Endothelial cell of umbilical vein (primary cell): ENCODE measurements at regions not wholly inside any gene's neighbourhood (a gene's known extent, or its start where the extent isn't known, plus 50 kb on each side); places are given as distances from the start of the nearest gene placed in this dataset.

Experiments used
- BruUV-seq: library from RNA; stranded (reverse); fragments of 400-500 nt; replicated peaks from 2 replicates; lab custom pipeline; 2021; lab: Mats Ljungman, UMichigan
- CTCF ChIA-PET: fragments of 300-600, 350-600 bp; sonication (Branson Sonifier 250); formaldehyde crosslinking; loops from one replicate; lab custom pipeline; 2021; ENCODE audit warnings: antibody characterized with exemption, inconsistent platforms; lab: Charles Lee
- POLR2A ChIA-PET: fragments of 300-600, 350-600 bp; sonication (Branson Sonifier 250); formaldehyde crosslinking; loops from one replicate; lab custom pipeline; 2021; ENCODE audit warnings: antibody characterized with exemption, inconsistent platforms; lab: Charles Lee
- DNase-seq: peaks from one replicate; pipeline ENCODE4 v3.0.0-alpha.2; 2011; ENCODE audit warnings: low read depth, low spot score
- FAIRE-seq: peaks from 2 replicates; lab custom pipeline; 2011; peaks lifted over from hg19 to GRCh38; lab: Jason Lieb, UNC
- H2AFZ ChIP-seq: 2 replicates; pipeline ENCODE4 v1.6.0; 2012; ENCODE audit warnings: low read depth, low read length, control low read depth, inconsistent platforms
- H3K27ac ChIP-seq: 2 replicates; pipeline ENCODE4 v1.5.1; 2011; ENCODE audit warnings: low read depth, mild to moderate bottlenecking, control low read depth, low read length, moderate library complexity; ENCODE audit not compliant: insufficient read depth
- H3K27me3 ChIP-seq, 2 experiments: 2 replicates each; pipeline versions ENCODE4 v1.6.0 to v1.6.1; 2011; ENCODE audit warnings: low read length in 2 of 2, mixed read lengths in 1 of 2; ENCODE audit not compliant: control insufficient read depth in 2 of 2, insufficient read depth in 2 of 2
- H3K36me3 ChIP-seq, 2 experiments: 2 replicates in 1 of 2; 3 replicates in 1 of 2; pipeline ENCODE4 v1.5.1; 2011; ENCODE audit warnings: low read length in 2 of 2, mild to moderate bottlenecking in 1 of 2, moderate library complexity in 1 of 2; ENCODE audit not compliant: control insufficient read depth in 2 of 2, insufficient read depth in 2 of 2; ENCODE audit errors: extremely low read depth in 1 of 2
- H3K4me1 ChIP-seq: 3 replicates; pipeline ENCODE4 v1.5.1; 2011; ENCODE audit warnings: mild to moderate bottlenecking, low read length; ENCODE audit not compliant: control insufficient read depth, insufficient read depth; ENCODE audit errors: extremely low read depth
- H3K4me2 ChIP-seq: 2 replicates; pipeline ENCODE4 v1.6.1; 2011; ENCODE audit warnings: low read length, control low read depth, mixed read lengths; ENCODE audit not compliant: insufficient read depth
- H3K4me3 ChIP-seq, 3 experiments: fragments of 200-600 bp in 1 of 3; sonication (generic), shearing (Covaris generic) in 1 of 3; replicated peaks in 1 of 3; 2 replicates each; pipeline ENCODE4 v1.5.1; 2011 to 2016; ENCODE audit warnings: control low read depth in 3 of 3, low read length in 3 of 3, mild to moderate bottlenecking in 2 of 3, inconsistent platforms in 1 of 3, low read depth in 1 of 3, moderate library complexity in 1 of 3; ENCODE audit not compliant: insufficient read depth in 1 of 3
- H3K79me2 ChIP-seq: 2 replicates; pipeline ENCODE4 v1.6.0; 2012; ENCODE audit warnings: low read length, inconsistent platforms; ENCODE audit not compliant: control insufficient read depth, insufficient read depth
- H3K9ac ChIP-seq: replicated peaks from 2 replicates; pipeline ENCODE3; 2011; ENCODE audit warnings: low read length, control low read depth; ENCODE audit not compliant: insufficient read depth; ENCODE audit errors: extremely low read depth
- H3K9me1 ChIP-seq: replicated peaks from 3 replicates; pipeline ENCODE4 v1.6.0; 2011; ENCODE audit warnings: mild to moderate bottlenecking, low read length; ENCODE audit not compliant: control insufficient read depth, insufficient read depth; ENCODE audit errors: extremely low read depth
- H3K9me3 ChIP-seq: replicated peaks from 2 replicates; pipeline ENCODE4 v1.5.1; 2012; ENCODE audit warnings: low read length, inconsistent platforms; ENCODE audit not compliant: control insufficient read depth, insufficient read depth
- H4K20me1 ChIP-seq: replicated peaks from 2 replicates; pipeline ENCODE3; 2011; ENCODE audit warnings: mild to moderate bottlenecking, low read length; ENCODE audit not compliant: control insufficient read depth, insufficient read depth; ENCODE audit errors: extremely low read depth
- EZH2 ChIP-seq: IDR thresholded peaks from 2 replicates; pipeline ENCODE4 v1.6.1; 2012; ENCODE audit warnings: borderline replicate concordance, low read depth, mild to moderate bottlenecking, moderate library complexity, low read length, inconsistent platforms; ENCODE audit not compliant: severe bottlenecking
- FOS ChIP-seq: IDR thresholded peaks from 2 replicates; pipeline ENCODE4 v1.6.1; 2011; ENCODE audit warnings: mild to moderate bottlenecking, low read length, moderate library complexity, borderline replicate concordance; ENCODE audit not compliant: insufficient read depth
- GATA2 ChIP-seq: IDR thresholded peaks from 2 replicates; pipeline ENCODE4 v1.7.0; 2011; ENCODE audit warnings: low read depth, mild to moderate bottlenecking, moderate library complexity, mixed read lengths, low read length; ENCODE audit not compliant: insufficient read length, insufficient read depth
- JUN ChIP-seq: IDR thresholded peaks from 2 replicates; pipeline ENCODE4 v1.6.1; 2011; ENCODE audit warnings: borderline replicate concordance, low read depth; ENCODE audit not compliant: insufficient read length, insufficient read depth
- MYC ChIP-seq: IDR thresholded peaks from one replicate; pipeline ENCODE4 v1.6.1; 2011; ENCODE audit warnings: mild to moderate bottlenecking, low read depth, low read length
- POLR2A ChIP-seq: IDR thresholded peaks from 2 replicates; pipeline ENCODE4 v1.6.1; 2012; ENCODE audit warnings: low read depth, mild to moderate bottlenecking, control low read depth, low read length
- POLR2AphosphoS5 ChIP-seq: IDR thresholded peaks from 2 replicates; pipeline ENCODE4 v1.6.1; 2012; ENCODE audit warnings: low read depth, mild to moderate bottlenecking, control low read depth, low read length, moderate library complexity; ENCODE audit not compliant: insufficient read depth
- dilution Hi-C: fragments of 300-500 bp; cut with MboI; formaldehyde crosslinking; loops from one replicate; pipeline ENCODE4 v1.15.0; 2019; ENCODE audit warnings: low sequenced_read_pairs; ENCODE audit not compliant: extremely low pct_ligation_motif_present
- intact Hi-C: fragments of 100-400 bp; cut with micrococcal nuclease; formaldehyde crosslinking; loops from one replicate; pipeline ENCODE4 v1.10.0; 2022
- TF ChIP-seq, protein P1 (sequence below): IDR thresholded peaks from 2 replicates; pipeline ENCODE4 v1.6.1; 2011; ENCODE audit not compliant: insufficient read depth, insufficient read length
- TF ChIP-seq, protein P2 (sequence below), 2 donors: IDR thresholded peaks; 1 replicate in 1 of 2; 2 replicates in 1 of 2; pipeline ENCODE4 v1.5.1; 2011; ENCODE audit warnings: low read length in 2 of 2, mild to moderate bottlenecking in 2 of 2, moderate library complexity in 2 of 2, control low read depth in 1 of 2, inconsistent platforms in 1 of 2, low read depth in 1 of 2; ENCODE audit not compliant: insufficient read depth in 1 of 2; ENCODE audit errors: extremely low read depth in 1 of 2

DNA sequence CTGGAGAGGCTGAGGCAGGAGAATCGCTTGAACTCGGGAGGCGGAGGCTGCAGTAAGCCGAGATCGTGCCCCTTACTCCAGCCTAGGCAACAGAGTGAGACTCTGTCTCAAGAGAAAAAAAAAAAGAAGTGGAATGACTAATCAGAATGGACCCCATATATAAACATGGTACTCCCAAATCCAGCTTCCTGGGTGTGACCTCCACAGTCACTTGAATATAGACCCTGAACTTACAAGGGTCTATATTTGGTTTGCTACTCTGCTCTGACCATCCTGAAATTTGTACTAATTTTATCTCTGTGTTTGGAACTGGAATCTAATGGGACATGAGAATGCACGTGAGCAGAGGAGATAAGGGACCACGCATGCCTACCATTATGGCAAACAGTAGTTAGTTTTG lies 275.0 kb downstream of the TNS1 start:
- Histone ChIP-seq H3K4me1 (no peaks in the 10 kb centered on the region), H4K20me1 (no peaks in the 10 kb centered on the region), H3K27ac (no peak overlapping the region), H3K4me3 (no peak overlapping the region), H3K9me1 (no peaks in the 10 kb centered on the region), H3K9ac (no peak overlapping the region), H3K36me3 (no peaks in the 10 kb centered on the region), H3K27me3 (no peaks in the 10 kb centered on the region), H3K4me2 (no peak overlapping the region), H3K9me3 (no peaks in the 10 kb centered on the region), H2AFZ (no peak overlapping the region), H3K79me2 (no peaks in the 10 kb centered on the region)
- ChIA-PET POLR2A (no interaction called here), CTCF (interaction anchor here (3.0 kb wide), 1 partner anchor 15 kb away, joined by 18 read pairs; no protein-coding TSS in a partner anchor)
- DNase-seq (no peak), FAIRE-seq (no peak)
- no peak for TF ChIP-seq MYC
- TF ChIP-seq JUN, result no peak
- TF ChIP-seq GATA2, result no peak
- TF ChIP-seq, protein P1, sequence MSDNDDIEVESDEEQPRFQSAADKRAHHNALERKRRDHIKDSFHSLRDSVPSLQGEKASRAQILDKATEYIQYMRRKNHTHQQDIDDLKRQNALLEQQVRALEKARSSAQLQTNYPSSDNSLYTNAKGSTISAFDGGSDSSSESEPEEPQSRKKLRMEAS, result no peak
- TF ChIP-seq, protein P2, sequence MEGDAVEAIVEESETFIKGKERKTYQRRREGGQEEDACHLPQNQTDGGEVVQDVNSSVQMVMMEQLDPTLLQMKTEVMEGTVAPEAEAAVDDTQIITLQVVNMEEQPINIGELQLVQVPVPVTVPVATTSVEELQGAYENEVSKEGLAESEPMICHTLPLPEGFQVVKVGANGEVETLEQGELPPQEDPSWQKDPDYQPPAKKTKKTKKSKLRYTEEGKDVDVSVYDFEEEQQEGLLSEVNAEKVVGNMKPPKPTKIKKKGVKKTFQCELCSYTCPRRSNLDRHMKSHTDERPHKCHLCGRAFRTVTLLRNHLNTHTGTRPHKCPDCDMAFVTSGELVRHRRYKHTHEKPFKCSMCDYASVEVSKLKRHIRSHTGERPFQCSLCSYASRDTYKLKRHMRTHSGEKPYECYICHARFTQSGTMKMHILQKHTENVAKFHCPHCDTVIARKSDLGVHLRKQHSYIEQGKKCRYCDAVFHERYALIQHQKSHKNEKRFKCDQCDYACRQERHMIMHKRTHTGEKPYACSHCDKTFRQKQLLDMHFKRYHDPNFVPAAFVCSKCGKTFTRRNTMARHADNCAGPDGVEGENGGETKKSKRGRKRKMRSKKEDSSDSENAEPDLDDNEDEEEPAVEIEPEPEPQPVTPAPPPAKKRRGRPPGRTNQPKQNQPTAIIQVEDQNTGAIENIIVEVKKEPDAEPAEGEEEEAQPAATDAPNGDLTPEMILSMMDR (IDR thresholded peaks at IDR 0.05; ENCODE audit: extremely low read depth in 1 of 2, insufficient read depth in 1 of 2, low read depth in 1 of 2, low read length in 2 of 2), result no peak
- no peak for TF ChIP-seq EZH2
- no peak for TF ChIP-seq POLR2A
- TF ChIP-seq FOS, result no peak
- TF ChIP-seq POLR2AphosphoS5, result no peak
- dilution Hi-C loops (no loop called here), intact Hi-C loops (no loop called here)
- BruUV-seq, result no TSS peak
